ENCODE measurements at regions not wholly inside any gene's neighbourhood (a gene's known extent, or its start where the extent isn't known, plus 50 kb on each side); places are given as distances from the start of the nearest gene placed in this dataset.

GRCh38 chr10:2873769-2874168 lies 193.6 kb upstream of the PFKP start:
- Histone ChIP-seq H3K27ac (no peak overlapping the region), H3K4me1 (ENCODE audit: insufficient read depth) (no peaks in the 10 kb centered on the region), H3K9me3 (no peaks in the 10 kb centered on the region), H3K36me3 (no peaks in the 10 kb centered on the region), H3K27me3 (peaks cover 2% of the 10 kb centered on the region), H3K4me3 (no peak overlapping the region)
- TF ChIP-seq CTCF (IDR thresholded peaks at IDR 0.05) = no peak
- TF ChIP-seq EP300 (IDR thresholded peaks at IDR 0.05) = no peak
- TF ChIP-seq POLR2A (IDR thresholded peaks at IDR 0.05) = no peak
- 75 to 78% (median 77%) methylated on average over 2 of the region's 2 CpGs for WGBS, 3 donors
- intact Hi-C loops (cut with DNase I) = no loop called here
- DNase-seq = no peak

GRCh38 chr10:2871673-2872219 lies 195.6 kb upstream of the PFKP start:
- H3K4me1 ChIP-seq (ENCODE audit: insufficient read depth) = no peaks in the 10 kb centered on the region
- intact Hi-C loops (cut with DNase I) = no loop called here

GRCh38 chr10:2870654-2871053 lies 196.7 kb upstream of the PFKP start:
- H3K27ac ChIP-seq = no peak overlapping the region
- no peak for DNase-seq
- no peaks in the 10 kb centered on the region for H3K36me3 ChIP-seq
- no peak for TF ChIP-seq CTCF (IDR thresholded peaks at IDR 0.05)
- no peaks in the 10 kb centered on the region for H3K27me3 ChIP-seq
- WGBS, 3 donors = 82 to 89% (median 87%) methylated on average over 4 of the region's 4 CpGs
- no peak overlapping the region for H3K4me3 ChIP-seq
- H3K9me3 ChIP-seq = no peaks in the 10 kb centered on the region
- intact Hi-C loops (cut with DNase I) = no loop called here
- H3K4me1 ChIP-seq (ENCODE audit: insufficient read depth) = no peaks in the 10 kb centered on the region

More at GRCh38 chr10:2871673-2872219, 195.6 kb upstream of the PFKP start:
- DNase-seq = no peak
- Histone ChIP-seq H3K27me3 (no peaks in the 10 kb centered on the region), H3K27ac (no peak overlapping the region), H3K4me3 (no peak overlapping the region), H3K36me3 (no peaks in the 10 kb centered on the region), H3K9me3 (no peaks in the 10 kb centered on the region)
- WGBS, 3 donors = 70 to 79% (median 78%) methylated on average over 2 of the region's 2 CpGs
- TF ChIP-seq CTCF (IDR thresholded peaks at IDR 0.05) (no peak), POLR2A (IDR thresholded peaks at IDR 0.05) (no peak), EP300 (IDR thresholded peaks at IDR 0.05) (no peak)

GRCh38 chr10:2867788-2868299 lies 199.5 kb upstream of the PFKP start:
- intact Hi-C loops (cut with DNase I) = no loop called here
- Histone ChIP-seq H3K27me3 (no peaks in the 10 kb centered on the region), H3K27ac (no peak overlapping the region), H3K4me1 (ENCODE audit: insufficient read depth) (no peaks in the 10 kb centered on the region), H3K36me3 (no peaks in the 10 kb centered on the region), H3K4me3 (no peak overlapping the region), H3K9me3 (no peaks in the 10 kb centered on the region)
- WGBS, 3 donors = 82 to 85% (median 83%) methylated on average over 8 of the region's 8 CpGs
- no peak for TF ChIP-seq EP300 (IDR thresholded peaks at IDR 0.05)
- no peak for TF ChIP-seq POLR2A (IDR thresholded peaks at IDR 0.05)
- TF ChIP-seq CTCF (IDR thresholded peaks at IDR 0.05) = no peak
- DNase-seq = no peak
